HG03521 (cell line): ENCODE measurements at regions not wholly inside any gene's neighbourhood (a gene's known extent, or its start where the extent isn't known, plus 50 kb on each side); places are given as distances from the start of the nearest gene placed in this dataset.
"Not testable (repeated sequence)": the region's sequence is repeated elsewhere in the genome, so short reads cannot be mapped to it uniquely, and the experiment has no call there.

Experiments
- ATAC-seq: cut with Tn5 transposase; IDR thresholded peaks from one replicate; pipeline ENCODE4 v1.9.1; 2021; ENCODE audit warnings: mild to moderate bottlenecking, moderate library complexity; ENCODE audit not compliant: unreplicated experiment

DNA sequence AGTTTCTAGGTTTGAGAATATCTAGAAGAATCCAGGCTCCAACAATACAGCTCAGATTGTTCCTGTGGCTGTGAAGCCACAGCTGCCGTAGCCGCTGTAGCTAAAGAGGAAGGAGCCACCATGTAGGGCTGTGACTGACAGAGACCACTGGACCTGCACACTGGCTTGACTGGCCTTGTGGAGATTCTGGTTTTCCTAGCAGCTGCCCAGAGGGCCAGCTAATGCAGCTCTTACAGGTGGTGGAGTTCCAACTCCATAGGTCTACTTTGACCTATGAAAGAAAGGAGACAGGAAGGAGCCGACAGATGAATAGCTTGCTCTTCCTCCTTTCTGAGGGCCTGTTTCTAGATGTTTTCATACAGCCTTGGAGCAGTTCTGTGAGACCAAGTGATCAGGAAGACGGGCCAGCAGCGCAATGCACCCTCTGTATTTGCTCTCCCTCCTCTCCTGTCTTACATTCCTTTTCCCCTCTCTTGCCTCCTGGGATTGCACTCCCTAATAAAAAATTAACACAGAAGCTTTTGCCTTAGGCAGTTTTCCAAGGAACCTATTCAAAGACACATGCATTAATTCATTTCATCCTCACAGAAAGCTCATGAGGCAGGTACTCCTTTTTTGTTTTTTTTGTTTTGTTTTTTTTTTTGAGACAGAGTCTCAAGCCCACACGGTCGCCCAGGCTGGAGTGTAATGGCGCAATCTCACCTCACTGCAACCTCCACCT is 51.8 kb upstream of the MYB start:
- ATAC-seq = no peak

DNA sequence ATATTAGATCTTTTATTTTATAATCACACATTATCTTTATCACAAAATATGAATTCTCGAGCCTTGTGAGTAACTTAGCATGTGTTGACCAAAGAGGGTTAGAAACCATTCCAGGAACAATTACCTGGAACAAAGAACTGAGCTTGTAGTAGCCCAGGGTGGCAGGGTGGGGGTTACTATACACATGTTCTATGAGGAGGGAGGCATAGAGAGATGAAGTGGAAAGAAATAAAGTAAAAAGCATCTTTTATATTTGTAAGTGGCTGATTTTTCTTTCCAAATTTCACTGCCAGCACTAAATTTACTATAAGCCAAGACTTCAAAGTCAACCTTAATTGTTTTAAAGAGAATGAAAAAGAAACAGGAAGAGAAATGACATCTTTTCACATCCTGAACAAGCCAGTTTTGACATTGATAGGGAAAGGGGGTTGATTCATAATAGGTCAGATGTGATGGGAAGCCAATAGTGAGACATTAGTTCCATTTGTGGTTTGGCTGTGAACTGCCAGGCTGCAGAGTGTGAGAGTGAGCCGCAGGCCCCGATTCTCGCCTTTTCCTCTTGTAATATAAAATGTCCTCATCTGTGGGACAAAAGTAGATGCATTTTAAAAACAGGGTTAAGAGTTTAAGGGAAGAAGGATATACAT is 52.7 kb upstream of the MYB start:
- ATAC-seq = peak; percentile 70

- ATAC-seq = no peak
Measured at GRCh38 chr6:135126729-135127128, 54.4 kb upstream of the MYB start.

GRCh38 chr6:135126034-135126433 is 55.1 kb upstream of the MYB start:
- ATAC-seq = no peak

- no peak for ATAC-seq
Measured at GRCh38 chr6:135121434-135121833, 59.7 kb upstream of the MYB start.

DNA sequence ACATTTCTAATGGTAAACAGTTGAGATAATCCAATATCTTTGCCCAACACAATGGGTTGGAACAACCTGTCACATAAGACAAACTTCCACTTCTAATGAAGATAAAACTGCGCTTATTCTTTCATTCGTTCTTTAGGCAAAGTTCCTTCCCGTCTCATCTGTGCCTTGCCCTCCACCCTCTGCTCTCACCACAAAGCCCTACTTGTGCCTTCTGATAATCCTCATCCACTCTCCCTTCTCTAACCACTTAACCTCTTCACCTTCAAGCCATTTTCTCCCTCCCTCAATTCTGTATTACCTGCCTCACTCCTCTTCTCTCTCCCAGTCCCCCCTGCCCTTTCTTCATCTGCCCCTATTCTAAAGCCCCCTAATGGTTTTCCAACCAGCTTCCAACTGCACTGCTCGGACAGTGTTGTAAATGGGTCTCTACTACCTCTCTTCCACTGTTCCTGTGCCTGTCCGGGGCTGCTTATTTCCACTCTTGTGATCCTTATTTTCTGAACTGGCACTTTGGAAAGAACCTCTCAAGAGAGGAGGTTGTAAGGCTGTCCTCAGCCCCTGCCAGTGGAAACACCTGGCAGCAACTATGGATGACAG is 62.9 kb upstream of the MYB start:
- no peak for ATAC-seq

DNA sequence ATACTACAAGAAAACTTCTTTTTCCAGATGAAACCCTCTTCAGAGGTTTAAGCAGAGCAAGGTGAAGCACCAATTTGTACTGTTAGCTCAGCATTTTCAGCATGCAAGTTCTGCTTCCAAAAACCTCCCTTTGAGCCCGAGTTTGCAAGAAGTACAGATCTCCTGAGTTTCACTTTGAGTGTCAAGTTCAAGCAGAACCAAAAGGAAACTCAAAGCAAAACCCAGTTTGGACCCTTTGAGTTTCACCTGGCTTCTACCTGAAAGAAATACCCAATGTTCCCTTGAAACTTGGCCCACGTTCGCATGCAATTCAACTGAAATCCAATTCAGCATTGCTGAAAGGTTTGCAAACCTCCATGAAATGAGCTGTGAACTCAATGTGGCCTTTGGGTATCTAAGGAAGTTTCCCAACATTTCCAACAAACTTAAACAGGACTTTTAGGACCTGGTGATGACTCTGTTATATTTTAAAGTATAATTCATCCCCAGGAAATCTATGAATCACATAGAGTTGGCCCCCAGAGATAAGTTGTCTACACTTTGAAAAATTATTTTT is 62.9 kb upstream of the HBS1L start:
- no peak for ATAC-seq

DNA sequence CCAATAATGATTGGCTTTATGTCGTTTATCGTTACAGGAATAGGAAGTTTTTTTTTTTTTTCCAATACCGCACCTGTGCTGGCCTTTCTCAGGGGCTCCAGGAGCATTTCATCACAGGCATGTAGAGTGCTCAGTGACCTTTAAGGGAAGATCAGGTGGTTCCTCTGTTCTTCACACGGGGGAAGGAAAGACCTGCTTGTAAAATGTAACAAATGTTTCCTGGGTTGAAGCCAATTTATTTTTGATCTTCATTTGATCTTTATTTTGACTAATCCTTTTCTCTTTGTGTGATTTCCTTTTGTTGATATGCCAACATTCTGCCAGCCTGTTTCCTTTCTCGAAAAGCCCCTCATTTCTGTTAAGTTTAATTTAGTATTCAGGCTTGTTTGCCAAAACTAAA is 61.9 kb upstream of the HBS1L start:
- no peak for ATAC-seq

DNA sequence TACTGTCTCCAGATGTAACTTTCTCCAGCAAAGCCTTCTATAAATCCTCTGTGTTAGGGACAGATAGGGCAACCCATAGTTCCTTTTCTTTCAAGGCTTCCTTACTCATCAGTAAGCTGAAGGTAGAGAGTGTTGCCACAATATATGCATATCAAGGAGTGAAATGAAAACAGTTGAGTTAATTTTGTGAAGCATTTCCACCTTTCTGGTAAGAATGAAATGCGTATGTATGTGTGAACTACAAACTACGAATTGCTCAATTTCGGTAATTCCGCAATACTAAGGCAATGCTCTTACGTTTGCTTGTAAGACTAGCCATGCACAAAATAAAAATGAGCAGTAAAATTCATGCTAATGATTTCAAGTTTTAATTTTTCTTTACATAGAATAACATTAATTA is 61.2 kb upstream of the HBS1L start:
- no peak for ATAC-seq

DNA sequence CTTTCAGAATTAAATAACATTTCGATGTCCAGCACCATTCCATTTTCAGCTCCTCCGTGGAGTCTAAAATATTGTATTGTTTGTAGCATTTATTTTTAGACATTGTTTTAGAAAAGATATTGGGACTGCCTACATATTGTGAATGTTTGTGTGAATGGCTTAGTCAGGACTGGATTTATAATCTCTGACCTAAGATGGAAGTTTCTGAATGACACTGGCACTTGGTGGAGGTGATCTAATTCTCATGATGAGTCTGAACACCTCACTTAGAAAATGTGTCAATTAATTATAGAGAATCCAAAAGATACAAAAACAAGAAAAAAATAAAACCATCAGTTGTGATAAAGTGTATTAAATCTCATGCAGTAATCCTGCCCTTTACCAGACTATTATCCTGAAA is 60.8 kb upstream of the HBS1L start:
- ATAC-seq = no peak

GRCh38 chr6:135114355-135115145 is 59.9 kb upstream of the HBS1L start:
- ATAC-seq = peak; percentile 61

- ATAC-seq = no peak
Measured at GRCh38 chr6:135113860-135114259, 59.2 kb upstream of the HBS1L start.

DNA sequence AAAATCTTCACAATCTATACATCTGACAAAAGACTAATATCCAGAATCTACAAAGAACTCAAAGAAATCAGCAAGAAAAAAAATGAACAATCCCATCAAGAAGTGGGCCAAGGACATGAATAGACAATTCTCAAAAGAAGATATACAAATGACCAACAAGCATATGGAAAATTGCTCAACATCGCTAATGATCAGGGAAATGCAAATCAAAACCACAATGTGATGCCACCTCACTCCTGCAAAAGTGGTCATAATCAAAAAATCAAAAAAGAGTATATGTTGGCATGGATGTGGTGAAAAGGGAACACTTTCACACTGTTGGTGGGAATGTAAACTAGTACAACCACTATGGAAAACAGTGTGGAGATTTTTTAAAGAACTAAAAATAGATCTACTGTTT is 58.3 kb upstream of the HBS1L start:
- not testable (repeated sequence) for ATAC-seq

DNA sequence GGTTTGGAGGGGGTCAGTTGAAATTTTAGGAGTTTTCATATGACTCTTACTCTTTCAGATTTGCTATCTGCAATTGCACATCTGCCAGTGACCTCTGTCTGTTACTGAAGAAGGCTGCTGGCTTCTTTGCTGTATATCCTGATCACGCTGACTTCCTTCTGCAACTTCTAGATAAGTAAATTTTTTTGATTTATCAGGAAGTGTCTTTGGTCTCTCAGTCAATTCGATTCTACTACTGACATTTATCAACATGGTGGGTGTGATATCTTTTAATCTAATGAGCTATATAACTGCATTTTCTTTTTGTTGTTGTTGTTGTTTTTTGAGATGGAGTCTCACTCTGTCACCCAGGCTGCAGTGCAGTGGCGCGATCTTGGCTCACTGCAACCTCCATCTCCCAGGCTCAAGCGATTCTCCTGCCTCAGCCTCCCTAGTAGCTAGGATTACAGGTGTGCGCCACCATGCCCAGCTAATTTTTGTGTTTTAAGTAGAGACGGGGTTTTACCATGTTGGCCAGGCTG is 55.7 kb upstream of the HBS1L start:
- ATAC-seq = not testable (repeated sequence)

DNA sequence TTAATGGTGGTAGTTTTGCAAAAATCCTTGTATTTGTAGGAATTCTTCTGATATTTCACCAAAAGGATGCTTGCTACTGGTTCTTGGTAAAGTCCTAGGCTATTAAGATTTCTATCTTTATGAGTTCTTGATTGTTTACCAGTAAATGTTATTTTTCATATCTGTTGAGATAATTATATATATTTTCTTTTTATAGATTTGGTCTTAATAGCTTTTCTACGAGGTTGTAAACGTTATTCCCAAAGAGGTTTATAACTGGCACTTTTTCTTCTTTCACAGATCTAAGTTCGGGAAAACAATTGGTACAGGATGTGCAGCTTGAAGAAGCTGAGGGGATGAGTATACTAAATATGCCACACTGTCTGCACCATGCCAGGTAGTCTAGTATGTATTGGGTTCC is 55.1 kb upstream of the HBS1L start:
- no peak for ATAC-seq

GRCh38 chr6:135108692-135109091 is 54.1 kb upstream of the HBS1L start:
- no peak for ATAC-seq

- ATAC-seq = no peak
Measured at GRCh38 chr6:135106611-135107010, 52.0 kb upstream of the HBS1L start.

- ATAC-seq = no peak
Measured at GRCh38 chr6:135105710-135106109, 51.1 kb upstream of the HBS1L start.

- no peak for ATAC-seq
Measured at GRCh38 chr6:135105299-135105698, 50.7 kb upstream of the HBS1L start.
